ENCODE measurements at regions not wholly inside any gene's neighbourhood (a gene's known extent, or its start where the extent isn't known, plus 50 kb on each side); places are given as distances from the start of the nearest gene placed in this dataset.
"Not testable (repeated sequence)": the region's sequence is repeated elsewhere in the genome, so short reads cannot be mapped to it uniquely, and the experiment has no call there.

GRCh38 chr2:88988617-88989016 lies 297.1 kb downstream of the RPIA start:
- TF ChIP-seq, protein P1, sequence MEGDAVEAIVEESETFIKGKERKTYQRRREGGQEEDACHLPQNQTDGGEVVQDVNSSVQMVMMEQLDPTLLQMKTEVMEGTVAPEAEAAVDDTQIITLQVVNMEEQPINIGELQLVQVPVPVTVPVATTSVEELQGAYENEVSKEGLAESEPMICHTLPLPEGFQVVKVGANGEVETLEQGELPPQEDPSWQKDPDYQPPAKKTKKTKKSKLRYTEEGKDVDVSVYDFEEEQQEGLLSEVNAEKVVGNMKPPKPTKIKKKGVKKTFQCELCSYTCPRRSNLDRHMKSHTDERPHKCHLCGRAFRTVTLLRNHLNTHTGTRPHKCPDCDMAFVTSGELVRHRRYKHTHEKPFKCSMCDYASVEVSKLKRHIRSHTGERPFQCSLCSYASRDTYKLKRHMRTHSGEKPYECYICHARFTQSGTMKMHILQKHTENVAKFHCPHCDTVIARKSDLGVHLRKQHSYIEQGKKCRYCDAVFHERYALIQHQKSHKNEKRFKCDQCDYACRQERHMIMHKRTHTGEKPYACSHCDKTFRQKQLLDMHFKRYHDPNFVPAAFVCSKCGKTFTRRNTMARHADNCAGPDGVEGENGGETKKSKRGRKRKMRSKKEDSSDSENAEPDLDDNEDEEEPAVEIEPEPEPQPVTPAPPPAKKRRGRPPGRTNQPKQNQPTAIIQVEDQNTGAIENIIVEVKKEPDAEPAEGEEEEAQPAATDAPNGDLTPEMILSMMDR (IDR thresholded peaks at IDR 0.05; ENCODE audit: insufficient read depth, low read length), result not testable (repeated sequence)
- TF ChIP-seq GABPA (IDR thresholded peaks at IDR 0.05; ENCODE audit: low read depth); POLR2AphosphoS5 (IDR thresholded peaks at IDR 0.05; ENCODE audit: low read depth); SPI1 (IDR thresholded peaks at IDR 0.05; ENCODE audit: borderline replicate concordance, low read depth): not testable (repeated sequence)
- TF ChIP-seq, protein P2, sequence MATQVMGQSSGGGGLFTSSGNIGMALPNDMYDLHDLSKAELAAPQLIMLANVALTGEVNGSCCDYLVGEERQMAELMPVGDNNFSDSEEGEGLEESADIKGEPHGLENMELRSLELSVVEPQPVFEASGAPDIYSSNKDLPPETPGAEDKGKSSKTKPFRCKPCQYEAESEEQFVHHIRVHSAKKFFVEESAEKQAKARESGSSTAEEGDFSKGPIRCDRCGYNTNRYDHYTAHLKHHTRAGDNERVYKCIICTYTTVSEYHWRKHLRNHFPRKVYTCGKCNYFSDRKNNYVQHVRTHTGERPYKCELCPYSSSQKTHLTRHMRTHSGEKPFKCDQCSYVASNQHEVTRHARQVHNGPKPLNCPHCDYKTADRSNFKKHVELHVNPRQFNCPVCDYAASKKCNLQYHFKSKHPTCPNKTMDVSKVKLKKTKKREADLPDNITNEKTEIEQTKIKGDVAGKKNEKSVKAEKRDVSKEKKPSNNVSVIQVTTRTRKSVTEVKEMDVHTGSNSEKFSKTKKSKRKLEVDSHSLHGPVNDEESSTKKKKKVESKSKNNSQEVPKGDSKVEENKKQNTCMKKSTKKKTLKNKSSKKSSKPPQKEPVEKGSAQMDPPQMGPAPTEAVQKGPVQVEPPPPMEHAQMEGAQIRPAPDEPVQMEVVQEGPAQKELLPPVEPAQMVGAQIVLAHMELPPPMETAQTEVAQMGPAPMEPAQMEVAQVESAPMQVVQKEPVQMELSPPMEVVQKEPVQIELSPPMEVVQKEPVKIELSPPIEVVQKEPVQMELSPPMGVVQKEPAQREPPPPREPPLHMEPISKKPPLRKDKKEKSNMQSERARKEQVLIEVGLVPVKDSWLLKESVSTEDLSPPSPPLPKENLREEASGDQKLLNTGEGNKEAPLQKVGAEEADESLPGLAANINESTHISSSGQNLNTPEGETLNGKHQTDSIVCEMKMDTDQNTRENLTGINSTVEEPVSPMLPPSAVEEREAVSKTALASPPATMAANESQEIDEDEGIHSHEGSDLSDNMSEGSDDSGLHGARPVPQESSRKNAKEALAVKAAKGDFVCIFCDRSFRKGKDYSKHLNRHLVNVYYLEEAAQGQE (IDR thresholded peaks at IDR 0.05; ENCODE audit: insufficient replicate concordance, low read depth), result not testable (repeated sequence)

All from HL-60 (cell line).